ENCODE measurements at regions not wholly inside any gene's neighbourhood (a gene's known extent, or its start where the extent isn't known, plus 50 kb on each side); places are given as distances from the start of the nearest gene placed in this dataset.
"Not testable (repeated sequence)": the region's sequence is repeated elsewhere in the genome, so short reads cannot be mapped to it uniquely, and the experiment has no call there.

DNA sequence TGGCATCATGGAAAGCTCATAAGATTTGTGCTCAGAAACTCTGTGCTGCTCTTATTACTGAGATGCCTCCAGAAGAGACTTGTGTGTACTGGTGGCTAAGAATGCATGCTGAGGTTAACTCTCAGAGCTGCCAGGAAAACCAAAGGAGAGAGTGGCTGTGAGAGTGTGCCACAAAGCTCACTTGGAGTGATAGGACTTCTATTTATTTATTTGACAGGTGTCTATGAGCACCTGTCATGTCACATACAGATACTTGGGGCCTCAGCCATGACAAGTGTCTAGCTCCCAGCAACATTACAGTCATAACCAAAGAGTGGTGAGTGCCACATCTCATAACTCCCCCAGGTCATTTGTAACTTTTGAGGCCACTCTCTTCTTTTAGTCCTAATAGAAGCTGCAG lies 72.2 kb upstream of the ZNG1B start:
- H4K5ac ChIP-seq (ENCODE audit: low read depth, low read length); H3K18ac ChIP-seq (ENCODE audit: low read depth, low read length); H4K8ac ChIP-seq (ENCODE audit: low read depth in 2 of 2, low read length in 2 of 2); H2BK20ac ChIP-seq (ENCODE audit: low read depth, low read length); H3K4me1 ChIP-seq (ENCODE audit: control insufficient read depth, insufficient read depth, low read length); H3K4me2 ChIP-seq (ENCODE audit: low read depth, low read length); H4K20me1 ChIP-seq (ENCODE audit: insufficient read depth, low read length); ATAC-seq (ENCODE audit: low read depth); intact Hi-C loops (cut with micrococcal nuclease); H3K9me3 ChIP-seq (ENCODE audit: control insufficient read depth, insufficient read depth, low read length); in situ Hi-C loops (cut with MboI; ENCODE audit: low sequenced_read_pairs); H3K27ac ChIP-seq (ENCODE audit: insufficient read depth, low read length); BruUV-seq (replicated peaks); H3K9ac ChIP-seq (ENCODE audit: low read depth, low read length); H3K36me3 ChIP-seq (ENCODE audit: control insufficient read depth, insufficient read depth, low read length); H2AK5ac ChIP-seq (ENCODE audit: low read depth, low read length); POLR2A ChIA-PET (ENCODE audit: unreplicated experiment); dilution Hi-C loops (cut with HindIII; ENCODE audit: low sequenced_read_pairs, unreplicated experiment); H4K91ac ChIP-seq (ENCODE audit: insufficient read depth, low read depth, low read length); H3K14ac ChIP-seq (replicated peaks; ENCODE audit: low read depth, low read length); H3K9me1 ChIP-seq (ENCODE audit: insufficient read depth, low read length); DNase-seq; H2BK5ac ChIP-seq (ENCODE audit: low read depth, low read length, poor library complexity, severe bottlenecking); H3K56ac ChIP-seq (ENCODE audit: extremely low read depth, insufficient read depth, low read length); H2BK120ac ChIP-seq (ENCODE audit: low read depth, low read length); H3K4me3 ChIP-seq (ENCODE audit: insufficient read depth, low read depth, low read length); H3K79me1 ChIP-seq (ENCODE audit: low read depth in 1 of 2, low read length in 2 of 2); H2BK15ac ChIP-seq (ENCODE audit: low read depth, low read length); H3K23ac ChIP-seq (ENCODE audit: low read depth, low read length); H2AFZ ChIP-seq (replicated peaks; ENCODE audit: low read length, poor library complexity); H3K4ac ChIP-seq (ENCODE audit: low read depth, low read length); H2AK9ac ChIP-seq (replicated peaks; ENCODE audit: low read depth, low read length, poor library complexity): not testable (repeated sequence)
- H3K27me3 ChIP-seq (ENCODE audit: control insufficient read depth, insufficient read depth, low read length) = peaks cover 17% of the 10 kb centered on the region
- CTCF ChIA-PET = interaction anchor here (0.8 kb wide), 1 partner anchor 25 kb away, joined by 3 read pairs; no protein-coding TSS in a partner anchor
